GM18498 (cell line): ENCODE measurements at regions not wholly inside any gene's neighbourhood (a gene's known extent, or its start where the extent isn't known, plus 50 kb on each side); places are given as distances from the start of the nearest gene placed in this dataset.

Experiments
- ATAC-seq: cut with Tn5 transposase; IDR thresholded peaks from one replicate; pipeline ENCODE4 v1.9.1; 2021; ENCODE audit warnings: mild to moderate bottlenecking, moderate library complexity; ENCODE audit not compliant: unreplicated experiment

- no peak for ATAC-seq
Observed at GRCh38 chr22:49431551-49431950, 396.1 kb downstream of the BRD1 start.

GRCh38 chr22:49429066-49429465 is 398.6 kb downstream of the BRD1 start:
- no peak for ATAC-seq

- ATAC-seq, result no peak
Observed at GRCh38 chr22:49427941-49428340, 399.7 kb downstream of the BRD1 start.

- no peak for ATAC-seq
Observed at GRCh38 chr22:49427341-49427740, 400.3 kb downstream of the BRD1 start.

- ATAC-seq, result no peak
Observed at GRCh38 chr22:49426618-49427266, 400.9 kb downstream of the BRD1 start.

- no peak for ATAC-seq
Observed at GRCh38 chr22:49426098-49426497, 401.6 kb downstream of the BRD1 start.

GRCh38 chr22:49425356-49425755 is 402.3 kb downstream of the BRD1 start:
- ATAC-seq, result no peak

GRCh38 chr22:49424893-49425270 is 402.8 kb downstream of the BRD1 start:
- no peak for ATAC-seq

GRCh38 chr22:49423125-49423650 is 404.5 kb downstream of the BRD1 start:
- ATAC-seq, result no peak

GRCh38 chr22:49422701-49423100 is 405.0 kb downstream of the BRD1 start:
- no peak for ATAC-seq

GRCh38 chr22:49420651-49421050 is 407.0 kb downstream of the BRD1 start:
- ATAC-seq, result no peak

GRCh38 chr22:49419661-49420060 is 408.0 kb downstream of the BRD1 start:
- no peak for ATAC-seq

- ATAC-seq, result no peak
Observed at GRCh38 chr22:49418943-49419342, 408.7 kb downstream of the BRD1 start.

GRCh38 chr22:49418341-49418894 is 409.3 kb downstream of the BRD1 start:
- no peak for ATAC-seq

GRCh38 chr22:49417833-49418232 is 409.8 kb downstream of the BRD1 start:
- ATAC-seq, result no peak

GRCh38 chr22:49417326-49417725 is 410.3 kb downstream of the BRD1 start:
- no peak for ATAC-seq

GRCh38 chr22:49415151-49415951 is 412.3 kb downstream of the BRD1 start:
- no peak for ATAC-seq

GRCh38 chr22:49413551-49413950 is 414.1 kb downstream of the BRD1 start:
- ATAC-seq, result no peak

GRCh38 chr22:49413146-49413545 is 414.5 kb downstream of the BRD1 start:
- no peak for ATAC-seq

- ATAC-seq, result no peak
Observed at GRCh38 chr22:49412236-49412635, 415.4 kb downstream of the BRD1 start.

- no peak for ATAC-seq
Observed at GRCh38 chr22:49411236-49411635, 416.4 kb downstream of the BRD1 start.
